ENCODE measurements at regions not wholly inside any gene's neighbourhood (a gene's known extent, or its start where the extent isn't known, plus 50 kb on each side); places are given as distances from the start of the nearest gene placed in this dataset.

GRCh38 chr6:90780778-90781177 lies 193.9 kb upstream of the MAP3K7 start:
- TF ChIP-seq MAX (IDR thresholded peaks at IDR 0.05; ENCODE audit: low read depth, low read length) (no peak), CTCF (IDR thresholded peaks at IDR 0.05; ENCODE audit: low read depth, low read length) (no peak), MYC (IDR thresholded peaks at IDR 0.05; ENCODE audit: low read depth, low read length) (no peak), POLR2A (IDR thresholded peaks at IDR 0.05; ENCODE audit: extremely low read depth, insufficient read length) (no peak)
